Keratinocyte (primary cell): ENCODE measurements at regions not wholly inside any gene's neighbourhood (a gene's known extent, or its start where the extent isn't known, plus 50 kb on each side); places are given as distances from the start of the nearest gene placed in this dataset.

Experiments
- DNase-seq: peaks from one replicate; pipeline ENCODE4 v3.0.0-alpha.2; 2011; ENCODE audit warnings: low read depth, missing footprints, low spot score
- FAIRE-seq: peaks from 2 replicates; lab custom pipeline; 2011; peaks lifted over from hg19 to GRCh38; lab: Jason Lieb, UNC
- H2AFZ ChIP-seq: 2 replicates; pipeline ENCODE4 v1.6.0; 2012; ENCODE audit warnings: low read length, control low read depth, inconsistent platforms; ENCODE audit not compliant: control insufficient read depth
- H3K27ac ChIP-seq: 2 replicates; pipeline ENCODE4 v1.5.1; 2011; ENCODE audit warnings: low read length; ENCODE audit not compliant: control insufficient read depth, insufficient read depth
- H3K27me3 ChIP-seq: 3 replicates; pipeline ENCODE4 v1.6.0; 2011; ENCODE audit warnings: low read length; ENCODE audit not compliant: control insufficient read depth, insufficient read depth; ENCODE audit errors: extremely low read depth
- H3K36me3 ChIP-seq, 2 experiments: 2 replicates in 1 of 2; 3 replicates in 1 of 2; pipeline ENCODE4 v1.5.1; 2011; ENCODE audit warnings: low read length in 2 of 2, mild to moderate bottlenecking in 1 of 2; ENCODE audit not compliant: control insufficient read depth in 2 of 2, insufficient read depth in 2 of 2; ENCODE audit errors: extremely low read depth in 1 of 2
- H3K4me1 ChIP-seq: 3 replicates; pipeline ENCODE4 v1.5.1; 2011; ENCODE audit warnings: low read length; ENCODE audit not compliant: control insufficient read depth, insufficient read depth; ENCODE audit errors: extremely low read depth
- H3K4me2 ChIP-seq: 3 replicates; pipeline ENCODE4 v1.6.0; 2011; ENCODE audit warnings: low read depth, low read length; ENCODE audit not compliant: control insufficient read depth, insufficient read depth; ENCODE audit errors: extremely low read depth
- H3K4me3 ChIP-seq, 3 experiments: fragments of 200-600 bp in 1 of 3; sonication (generic) in 1 of 3; 2 replicates in 2 of 3; 3 replicates in 1 of 3; pipeline ENCODE4 v1.5.1; 2011 to 2016; ENCODE audit warnings: low read length in 3 of 3, mild to moderate bottlenecking in 3 of 3, control low read depth in 2 of 3, inconsistent platforms in 1 of 3, low read depth in 1 of 3, mixed read lengths in 1 of 3, mixed run types in 1 of 3, moderate library complexity in 1 of 3; ENCODE audit not compliant: control insufficient read depth in 2 of 3, insufficient read depth in 2 of 3; ENCODE audit errors: extremely low read depth in 1 of 3
- H3K79me2 ChIP-seq: 2 replicates; pipeline ENCODE4 v1.6.0; 2012; ENCODE audit warnings: low read length; ENCODE audit not compliant: control insufficient read depth, insufficient read depth
- H3K9ac ChIP-seq: 3 replicates; pipeline ENCODE4 v1.6.0; 2011; ENCODE audit warnings: low read length; ENCODE audit not compliant: control insufficient read depth, insufficient read depth; ENCODE audit errors: extremely low read depth
- H3K9me1 ChIP-seq: 3 replicates; pipeline ENCODE4 v1.6.0; 2011; ENCODE audit warnings: low read length; ENCODE audit not compliant: control insufficient read depth, insufficient read depth; ENCODE audit errors: extremely low read depth
- H3K9me3 ChIP-seq: 2 replicates; pipeline ENCODE4 v1.5.1; 2012; ENCODE audit warnings: low read depth, low read length; ENCODE audit not compliant: control insufficient read depth
- H4K20me1 ChIP-seq: 3 replicates; pipeline ENCODE4 v1.6.0; 2011; ENCODE audit warnings: low read length; ENCODE audit not compliant: control insufficient read depth, insufficient read depth; ENCODE audit errors: extremely low read depth
- CTCF ChIP-seq, 3 experiments: IDR thresholded peaks in 1 of 3; conservative IDR thresholded peaks in 1 of 3; optimal IDR thresholded peaks in 1 of 3; 2 replicates in 2 of 3; 3 replicates in 1 of 3; pipeline versions ENCODE3 to v1.5.1; 2011; ENCODE audit warnings: low read length in 3 of 3, mild to moderate bottlenecking in 3 of 3, moderate library complexity in 2 of 3, control low read depth in 1 of 3, inconsistent platforms in 1 of 3; ENCODE audit not compliant: insufficient read depth in 2 of 3; ENCODE audit errors: extremely low read depth in 1 of 3
- EZH2 ChIP-seq: IDR thresholded peaks from one replicate; pipeline ENCODE4 v1.6.1; 2012; ENCODE audit warnings: inconsistent platforms, mild to moderate bottlenecking, low read length, moderate library complexity
- dilution Hi-C: fragments of 300-500 bp; cut with MboI; formaldehyde crosslinking; loops from one replicate; pipeline ENCODE4 v1.7.0; 2020; ENCODE audit warnings: low sequenced_read_pairs; ENCODE audit not compliant: extremely low pct_ligation_motif_present

- Histone ChIP-seq H3K27me3 (no peaks in the 10 kb centered on the region), H3K36me3 (no peaks in the 10 kb centered on the region), H2AFZ (no peak overlapping the region), H3K4me1 (no peaks in the 10 kb centered on the region), H3K4me2 (no peak overlapping the region), H4K20me1 (no peaks in the 10 kb centered on the region), H3K79me2 (no peaks in the 10 kb centered on the region), H3K9me1 (no peaks in the 10 kb centered on the region), H3K9me3 (peaks cover 2% of the 10 kb centered on the region), H3K4me3 (no peak overlapping the region), H3K27ac (no peak overlapping the region), H3K9ac (no peak overlapping the region)
- TF ChIP-seq EZH2: no peak
- TF ChIP-seq CTCF (optimal IDR thresholded peaks at IDR 0.05 in 1 of 3, IDR thresholded peaks at IDR 0.05 in 1 of 3, conservative IDR thresholded peaks at IDR 0.05 in 1 of 3; ENCODE audit: extremely low read depth in 1 of 3, insufficient read depth in 2 of 3, low read length in 3 of 3): no peak
- dilution Hi-C loops: no loop called here
- FAIRE-seq (no peak), DNase-seq (no peak)
Measured at GRCh38 chr2:33796511-33796910, 197.4 kb upstream of the FAM98A start.

GRCh38 chr2:33791625-33792024, 192.5 kb upstream of the FAM98A start:
- DNase-seq (no peak), FAIRE-seq (no peak)
- dilution Hi-C loops: no loop called here

More at GRCh38 chr2:33791625-33792024, 192.5 kb upstream of the FAM98A start:
- H3K4me1 ChIP-seq: no peaks in the 10 kb centered on the region
- TF ChIP-seq EZH2 (no peak), CTCF (optimal IDR thresholded peaks at IDR 0.05 in 1 of 3, IDR thresholded peaks at IDR 0.05 in 1 of 3, conservative IDR thresholded peaks at IDR 0.05 in 1 of 3; ENCODE audit: extremely low read depth in 1 of 3, insufficient read depth in 2 of 3, low read length in 3 of 3) (no peak)
- no peak overlapping the region for H3K27ac ChIP-seq
- H3K9me1 ChIP-seq: no peaks in the 10 kb centered on the region
- no peak overlapping the region for H3K4me2 ChIP-seq
- H4K20me1 ChIP-seq: no peaks in the 10 kb centered on the region
- H3K4me3 ChIP-seq: no peak overlapping the region
- H3K36me3 ChIP-seq: no peaks in the 10 kb centered on the region
- no peak overlapping the region for H2AFZ ChIP-seq
- H3K79me2 ChIP-seq: no peaks in the 10 kb centered on the region
- H3K9me3 ChIP-seq: peaks cover 4% of the 10 kb centered on the region
- no peak overlapping the region for H3K9ac ChIP-seq
- no peaks in the 10 kb centered on the region for H3K27me3 ChIP-seq
